Breast epithelium (tissue), 4 donors: ENCODE measurements at regions not wholly inside any gene's neighbourhood (a gene's known extent, or its start where the extent isn't known, plus 50 kb on each side); places are given as distances from the start of the nearest gene placed in this dataset.

Experiments
- DNase-seq, 2 donors: peaks; one replicate each; pipeline ENCODE4 v3.0.0-alpha.2; 2019; ENCODE audit warnings: low spot score in 2 of 2
- H3K27ac ChIP-seq, 2 donors: fragments of 200-600 bp; sonication (generic) in 1 of 2; one replicate each; pipeline ENCODE4 v1.5.1; 2016 to 2019; ENCODE audit warnings: mild to moderate bottlenecking in 1 of 2
- H3K27me3 ChIP-seq, 2 donors: fragments of 200-600 bp; sonication (generic) in 1 of 2; one replicate each; pipeline versions ENCODE4 v1.5.1 to v1.6.0; 2017 to 2019; ENCODE audit warnings: control low read depth in 1 of 2, mild to moderate bottlenecking in 1 of 2
- H3K36me3 ChIP-seq: fragments of 200-600 bp; one replicate; pipeline ENCODE4 v1.5.1; 2019
- H3K4me1 ChIP-seq, 2 donors: fragments of 200-600 bp; sonication (generic); one replicate each; pipeline ENCODE4 v1.5.1; 2016 to 2019; ENCODE audit warnings: control low read depth in 1 of 2
- H3K4me3 ChIP-seq, 3 donors: fragments of 200-600 bp; sonication (generic); 1 replicate in 2 of 3; 2 replicates in 1 of 3; pipeline ENCODE4 v1.5.1; 2016 to 2019; ENCODE audit warnings: mild to moderate bottlenecking in 3 of 3, moderate library complexity in 2 of 3
- H3K9me3 ChIP-seq, 2 donors: fragments of 200-600 bp; sonication (generic) in 1 of 2; one replicate each; pipeline ENCODE4 v1.5.1; 2016 to 2019; ENCODE audit warnings: control low read depth in 1 of 2
- POLR2A ChIP-seq: fragments of 450-650 bp; IDR thresholded peaks from one replicate; pipeline ENCODE4 v1.6.1; 2016; ENCODE audit warnings: antibody characterized with exemption, mild to moderate bottlenecking, moderate library complexity
- POLR2AphosphoS5 ChIP-seq, 3 donors: sonication (generic); formaldehyde crosslinking; IDR thresholded peaks; one replicate each; pipeline ENCODE4 v1.6.1; 2017; ENCODE audit warnings: antibody characterized with exemption in 3 of 3
- intact Hi-C: fragments of 100-400 bp; cut with DNase I; formaldehyde crosslinking; loops from one replicate; pipeline ENCODE4 v1.15.1; 2023; ENCODE audit warnings: low total_unique reads
- TF ChIP-seq, protein P1 (sequence below), 3 donors: fragments of 450-650 bp; IDR thresholded peaks; one replicate each; pipeline ENCODE4 v1.5.1; 2016 to 2017; ENCODE audit warnings: antibody characterized with exemption in 3 of 3, mild to moderate bottlenecking in 3 of 3, moderate library complexity in 3 of 3

DNA sequence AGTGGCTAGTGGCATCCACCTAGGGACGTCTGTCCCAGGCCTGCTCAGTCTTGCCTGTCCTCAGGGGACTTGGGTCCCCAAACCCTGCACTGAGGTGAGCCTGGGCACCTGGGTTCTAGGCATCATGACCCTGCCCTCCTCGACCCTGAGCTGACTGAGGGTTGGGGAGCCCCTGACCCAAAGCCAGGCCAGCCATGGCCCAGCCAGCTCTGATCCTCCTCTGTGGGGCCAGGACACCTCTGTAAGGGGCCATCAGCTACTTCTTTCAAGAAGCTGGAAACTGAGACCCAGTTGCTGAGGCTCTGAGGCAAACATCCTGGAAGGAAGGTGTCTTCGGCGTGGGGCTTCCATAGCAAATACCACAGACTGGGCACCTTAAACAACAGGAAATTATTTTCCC, 329.3 kb downstream of the QKI start:
- no peaks in the 10 kb centered on the region for H3K9me3 ChIP-seq
- TF ChIP-seq, protein P1, sequence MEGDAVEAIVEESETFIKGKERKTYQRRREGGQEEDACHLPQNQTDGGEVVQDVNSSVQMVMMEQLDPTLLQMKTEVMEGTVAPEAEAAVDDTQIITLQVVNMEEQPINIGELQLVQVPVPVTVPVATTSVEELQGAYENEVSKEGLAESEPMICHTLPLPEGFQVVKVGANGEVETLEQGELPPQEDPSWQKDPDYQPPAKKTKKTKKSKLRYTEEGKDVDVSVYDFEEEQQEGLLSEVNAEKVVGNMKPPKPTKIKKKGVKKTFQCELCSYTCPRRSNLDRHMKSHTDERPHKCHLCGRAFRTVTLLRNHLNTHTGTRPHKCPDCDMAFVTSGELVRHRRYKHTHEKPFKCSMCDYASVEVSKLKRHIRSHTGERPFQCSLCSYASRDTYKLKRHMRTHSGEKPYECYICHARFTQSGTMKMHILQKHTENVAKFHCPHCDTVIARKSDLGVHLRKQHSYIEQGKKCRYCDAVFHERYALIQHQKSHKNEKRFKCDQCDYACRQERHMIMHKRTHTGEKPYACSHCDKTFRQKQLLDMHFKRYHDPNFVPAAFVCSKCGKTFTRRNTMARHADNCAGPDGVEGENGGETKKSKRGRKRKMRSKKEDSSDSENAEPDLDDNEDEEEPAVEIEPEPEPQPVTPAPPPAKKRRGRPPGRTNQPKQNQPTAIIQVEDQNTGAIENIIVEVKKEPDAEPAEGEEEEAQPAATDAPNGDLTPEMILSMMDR (IDR thresholded peaks at IDR 0.05), result no peak
- TF ChIP-seq POLR2A (no peak), POLR2AphosphoS5 (IDR thresholded peaks at IDR 0.05) (no peak)
- no peak for DNase-seq
- no peaks in the 10 kb centered on the region for H3K36me3 ChIP-seq
- H3K4me3 ChIP-seq, result no peak overlapping the region
- H3K4me1 ChIP-seq, result no peaks in the 10 kb centered on the region
- no peak overlapping the region for H3K27ac ChIP-seq
- intact Hi-C loops, result no loop called here
- no peaks in the 10 kb centered on the region for H3K27me3 ChIP-seq

DNA sequence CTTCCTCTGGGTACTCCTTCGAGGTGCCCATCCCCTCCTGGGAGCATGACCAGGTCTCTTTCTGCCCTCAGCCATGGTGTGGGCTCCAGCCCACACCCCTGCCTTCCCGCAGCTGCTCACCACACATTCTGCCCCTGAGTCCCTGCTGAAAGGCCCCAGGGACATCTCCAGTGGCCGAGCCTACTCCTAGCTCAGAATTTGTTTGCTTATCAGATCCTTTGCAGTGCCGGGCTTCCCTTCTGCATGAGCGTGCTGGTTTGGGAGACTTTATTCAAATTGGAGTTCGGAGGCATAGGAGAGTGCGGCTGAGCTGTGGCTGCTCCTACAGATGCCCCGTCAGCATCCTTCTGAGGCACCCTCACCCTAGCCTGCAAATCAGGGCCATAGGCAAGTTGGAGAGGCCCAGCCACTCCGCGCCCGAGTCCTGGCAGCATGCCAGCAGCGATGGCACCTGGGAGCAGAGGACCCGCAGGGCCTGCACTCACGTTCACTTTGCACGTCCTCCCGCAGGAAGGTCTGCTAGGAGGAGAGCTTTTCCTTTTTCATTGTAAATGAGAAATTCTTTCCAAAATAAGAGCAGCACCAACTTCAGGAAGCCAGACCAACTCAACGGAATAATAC, 327.3 kb downstream of the QKI start:
- intact Hi-C loops, result no loop called here
- Histone ChIP-seq H3K4me1 (no peaks in the 10 kb centered on the region), H3K27me3 (no peaks in the 10 kb centered on the region), H3K36me3 (no peaks in the 10 kb centered on the region), H3K27ac (no peak overlapping the region), H3K9me3 (no peaks in the 10 kb centered on the region), H3K4me3 (no peak overlapping the region)
- DNase-seq, result no peak
- TF ChIP-seq POLR2AphosphoS5 (IDR thresholded peaks at IDR 0.05) (no peak), POLR2A (no peak)
- TF ChIP-seq, protein P1 (IDR thresholded peaks at IDR 0.05), result no peak

DNA sequence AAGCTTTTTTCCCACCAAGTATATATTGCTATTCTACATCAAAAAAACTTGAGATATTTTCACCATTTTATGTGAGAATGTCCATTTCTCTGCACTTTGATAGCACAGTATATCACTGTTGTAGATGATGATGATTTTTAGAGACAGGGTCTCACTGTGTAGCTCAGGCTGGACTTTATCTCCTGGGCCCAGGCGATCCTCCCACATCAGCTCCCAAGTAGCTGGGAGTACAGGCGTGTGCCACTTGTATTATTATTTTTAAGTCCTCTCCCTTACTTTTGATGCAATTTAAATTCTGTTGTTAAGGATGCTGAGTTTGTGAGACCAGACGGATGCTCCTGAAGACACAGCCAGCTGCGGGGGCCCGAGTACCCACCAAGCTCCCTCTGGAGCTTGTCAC, 326.8 kb downstream of the QKI start:
- intact Hi-C loops, result no loop called here
- DNase-seq, result no peak
- TF ChIP-seq POLR2AphosphoS5 (IDR thresholded peaks at IDR 0.05) (no peak), POLR2A (no peak)
- TF ChIP-seq, protein P1 (IDR thresholded peaks at IDR 0.05), result no peak
- no peak overlapping the region for H3K27ac ChIP-seq
- no peaks in the 10 kb centered on the region for H3K36me3 ChIP-seq
- no peaks in the 10 kb centered on the region for H3K27me3 ChIP-seq
- H3K4me3 ChIP-seq, result no peak overlapping the region
- no peaks in the 10 kb centered on the region for H3K9me3 ChIP-seq
- H3K4me1 ChIP-seq, result no peaks in the 10 kb centered on the region

DNA sequence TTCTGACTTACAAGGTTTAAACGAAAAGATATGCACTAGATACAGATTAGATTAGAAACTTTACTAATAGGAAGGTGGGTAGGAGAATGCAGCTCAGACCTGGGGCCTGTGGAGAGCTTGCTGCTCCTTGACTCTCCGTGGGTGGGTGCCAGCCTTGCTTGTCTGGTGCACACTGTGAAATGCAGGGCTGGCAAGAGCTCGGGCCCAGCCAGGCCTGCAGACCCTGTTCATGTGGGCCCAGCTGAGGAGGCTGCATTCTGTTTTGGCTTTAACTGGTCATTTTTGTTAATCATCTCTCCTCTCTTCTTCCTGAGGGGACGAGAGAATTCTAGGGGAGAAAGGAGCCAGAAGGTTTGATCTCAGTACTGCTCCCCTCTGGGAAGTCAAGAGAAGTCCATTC, 325.4 kb downstream of the QKI start:
- intact Hi-C loops, result no loop called here
- Histone ChIP-seq H3K27ac (no peak overlapping the region), H3K4me3 (no peak overlapping the region), H3K9me3 (no peaks in the 10 kb centered on the region), H3K27me3 (no peaks in the 10 kb centered on the region), H3K4me1 (no peaks in the 10 kb centered on the region), H3K36me3 (no peaks in the 10 kb centered on the region)
- TF ChIP-seq POLR2AphosphoS5 (IDR thresholded peaks at IDR 0.05), result no peak
- TF ChIP-seq, protein P1 (IDR thresholded peaks at IDR 0.05), result no peak
- TF ChIP-seq POLR2A, result no peak
- DNase-seq, result no peak

DNA sequence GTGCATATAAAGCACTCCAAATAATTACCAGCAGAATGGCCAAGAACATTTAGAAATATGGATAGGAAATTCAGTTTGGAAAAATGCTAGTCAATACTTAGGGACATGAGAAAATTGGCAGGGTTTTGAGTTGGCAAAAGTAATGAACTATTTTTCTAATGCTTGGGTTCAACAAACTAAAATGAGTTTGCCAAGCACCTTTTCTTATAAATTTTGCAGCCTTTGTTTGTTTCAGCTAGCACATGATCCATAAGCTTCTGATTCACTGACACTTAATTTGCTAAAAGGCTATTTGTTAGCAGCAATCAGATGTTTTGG, 324.8 kb downstream of the QKI start:
- intact Hi-C loops, result no loop called here
- H3K4me3 ChIP-seq, result no peak overlapping the region
- H3K27ac ChIP-seq, result no peak overlapping the region
- DNase-seq, result no peak
- H3K36me3 ChIP-seq, result no peaks in the 10 kb centered on the region
- no peaks in the 10 kb centered on the region for H3K9me3 ChIP-seq
- no peaks in the 10 kb centered on the region for H3K4me1 ChIP-seq
- TF ChIP-seq POLR2AphosphoS5 (IDR thresholded peaks at IDR 0.05) (no peak), POLR2A (no peak)
- TF ChIP-seq, protein P1 (IDR thresholded peaks at IDR 0.05), result no peak
- no peaks in the 10 kb centered on the region for H3K27me3 ChIP-seq
